ENCODE measurements at regions not wholly inside any gene's neighbourhood (a gene's known extent, or its start where the extent isn't known, plus 50 kb on each side); places are given as distances from the start of the nearest gene placed in this dataset.

DNA sequence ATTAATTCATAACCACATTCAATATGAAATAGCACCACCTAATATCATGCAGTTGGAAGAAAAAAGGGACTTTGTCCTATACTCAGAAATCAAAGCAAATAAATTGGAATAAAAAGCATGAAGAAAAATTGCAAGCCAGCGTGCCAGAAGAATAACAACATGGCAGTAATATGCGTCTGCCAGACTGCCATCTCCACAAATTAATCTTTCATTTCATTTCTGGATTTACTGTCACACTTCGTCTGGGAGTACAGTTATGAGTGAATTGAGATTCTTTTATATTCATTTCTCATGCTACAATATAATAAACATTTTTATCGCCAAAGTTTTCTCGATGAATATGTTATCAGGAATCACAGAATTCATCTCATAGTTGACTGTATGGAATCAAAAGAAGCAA lies 1327.7 kb upstream of the SEL1L start:
- TF ChIP-seq POLR2AphosphoS5 (IDR thresholded peaks at IDR 0.05; ENCODE audit: borderline replicate concordance, low read depth, low read length) (no peak), EZH2 (IDR thresholded peaks at IDR 0.05) (no peak), FOXP2 (optimal IDR thresholded peaks at IDR 0.05; ENCODE audit: control extremely low read depth, extremely low read length, insufficient read depth) (no peak)
